Stimulated activated CD8-positive, alpha-beta memory T cell treated with anti-CD3 and anti-CD28 coated beads, Interleukin-12 subunit alpha, Interleukin-12 subunit beta, amount 100 ng/mL, for 24 hours (primary cell): ENCODE measurements at regions not wholly inside any gene's neighbourhood (a gene's known extent, or its start where the extent isn't known, plus 50 kb on each side); places are given as distances from the start of the nearest gene placed in this dataset.

ENCODE experiments used
- DNase-seq: peaks from one replicate; pipeline ENCODE4 v3.0.0-alpha.2; 2020; ENCODE audit errors: extremely low read depth

GRCh38 chr6:147712841-147713240 lies 204.4 kb downstream of the SAMD5 start:
- no peak for DNase-seq

- DNase-seq: no peak
Observed at GRCh38 chr6:147715035-147715434, 206.5 kb downstream of the SAMD5 start.

- no peak for DNase-seq
Observed at GRCh38 chr6:147716434-147716833, 207.9 kb downstream of the SAMD5 start.

- no peak for DNase-seq
Observed at GRCh38 chr6:147717991-147718390, 209.5 kb downstream of the SAMD5 start.

GRCh38 chr6:147722158-147722557 lies 213.7 kb downstream of the SAMD5 start:
- no peak for DNase-seq

- DNase-seq: no peak
Observed at GRCh38 chr6:147724454-147724853, 216.0 kb downstream of the SAMD5 start.

- DNase-seq: no peak
Observed at GRCh38 chr6:147726342-147726741, 217.9 kb downstream of the SAMD5 start.

GRCh38 chr6:147728903-147729302 lies 220.4 kb downstream of the SAMD5 start:
- DNase-seq: no peak

GRCh38 chr6:147733686-147734085 lies 225.2 kb downstream of the SAMD5 start:
- no peak for DNase-seq

GRCh38 chr6:147734151-147734550 lies 225.7 kb downstream of the SAMD5 start:
- no peak for DNase-seq

GRCh38 chr6:147735924-147736323 lies 227.4 kb downstream of the SAMD5 start:
- DNase-seq: no peak

GRCh38 chr6:147737115-147737514 lies 228.6 kb downstream of the SAMD5 start:
- no peak for DNase-seq

GRCh38 chr6:147738099-147738498 lies 229.6 kb downstream of the SAMD5 start:
- no peak for DNase-seq

GRCh38 chr6:147738516-147739162 lies 230.1 kb downstream of the SAMD5 start:
- no peak for DNase-seq

GRCh38 chr6:147740326-147740725 lies 231.8 kb downstream of the SAMD5 start:
- no peak for DNase-seq

- no peak for DNase-seq
Observed at GRCh38 chr6:147740916-147741315, 232.4 kb downstream of the SAMD5 start.

GRCh38 chr6:147741389-147741788 lies 232.9 kb downstream of the SAMD5 start:
- DNase-seq: no peak

- no peak for DNase-seq
Observed at GRCh38 chr6:147742440-147742839, 233.9 kb downstream of the SAMD5 start.

- no peak for DNase-seq
Observed at GRCh38 chr6:147744012-147744411, 235.5 kb downstream of the SAMD5 start.

- DNase-seq: no peak
Observed at GRCh38 chr6:147749331-147749730, 240.8 kb downstream of the SAMD5 start.

- no peak for DNase-seq
Observed at GRCh38 chr6:147750413-147750812, 241.9 kb downstream of the SAMD5 start.

- no peak for DNase-seq
Observed at GRCh38 chr6:147751232-147751631, 242.7 kb downstream of the SAMD5 start.

GRCh38 chr6:147752689-147753403 lies 244.4 kb downstream of the SAMD5 start:
- no peak for DNase-seq

GRCh38 chr6:147755999-147756398 lies 247.5 kb downstream of the SAMD5 start:
- no peak for DNase-seq
